ENCODE measurements at regions not wholly inside any gene's neighbourhood (a gene's known extent, or its start where the extent isn't known, plus 50 kb on each side); places are given as distances from the start of the nearest gene placed in this dataset.

GRCh38 chr20:20763650-20764049 is 51.2 kb upstream of the RALGAPA2 start (continued):
- TF ChIP-seq ZFP30 (CRISPR knock-in tag; IDR thresholded peaks at IDR 0.05; ENCODE audit: borderline replicate concordance) (no peak), HDAC8 (tag; IDR thresholded peaks at IDR 0.05) (no peak), DMBX1 (CRISPR knock-in tag; IDR thresholded peaks at IDR 0.05; ENCODE audit: borderline replicate concordance) (no peak), SFPQ (IDR thresholded peaks at IDR 0.05; ENCODE audit: low read depth, low read length) (no peak), ZNF695 (CRISPR knock-in tag; IDR thresholded peaks at IDR 0.05) (no peak)

Data from K562 (cell line).